ENCODE measurements at regions not wholly inside any gene's neighbourhood (a gene's known extent, or its start where the extent isn't known, plus 50 kb on each side); places are given as distances from the start of the nearest gene placed in this dataset.

- no peak for TF ChIP-seq CTCF (IDR thresholded peaks at IDR 0.05)
Measured at GRCh38 chr14:55813630-55814029, 233.6 kb downstream of the KTN1 start.

DNA sequence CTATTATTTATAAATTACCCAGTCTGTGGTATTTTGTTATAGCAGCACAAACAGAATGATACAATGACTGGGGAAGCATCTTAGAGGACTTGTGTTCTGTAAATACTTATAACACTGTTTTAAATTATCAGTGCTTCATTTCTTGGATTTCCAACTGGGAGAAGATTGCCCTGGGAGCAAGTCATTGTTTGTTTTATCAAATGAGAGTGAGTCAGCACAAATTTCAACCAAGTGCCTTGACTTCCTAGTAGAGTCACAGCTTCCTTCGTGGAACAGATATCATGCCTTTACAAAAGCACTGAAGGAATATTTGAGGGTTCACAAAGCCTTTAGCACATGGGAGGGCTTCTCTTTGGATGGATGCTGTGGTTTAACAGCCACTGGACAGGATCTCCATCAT, 234.1 kb downstream of the KTN1 start:
- TF ChIP-seq CTCF (IDR thresholded peaks at IDR 0.05): no peak

DNA sequence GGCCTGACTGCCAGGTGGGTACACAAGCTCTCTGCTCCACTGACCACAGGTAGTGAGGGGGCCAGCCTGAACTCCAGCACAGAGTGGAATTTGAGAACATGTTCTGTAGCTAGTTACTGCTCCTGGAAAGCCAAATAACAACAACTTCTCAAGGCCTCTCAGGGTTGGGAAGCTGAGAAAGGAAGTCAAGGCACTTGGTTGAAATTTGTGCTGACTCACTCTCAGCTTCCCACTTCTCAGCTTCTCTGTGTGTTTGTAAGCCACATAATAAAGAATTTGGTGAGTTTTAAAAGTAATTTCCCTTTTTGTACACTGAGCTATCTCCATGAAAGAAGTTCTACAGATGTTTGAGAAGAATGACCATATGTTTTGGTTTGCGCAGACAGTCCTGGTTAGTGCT, 234.9 kb downstream of the KTN1 start:
- no peak for TF ChIP-seq CTCF (IDR thresholded peaks at IDR 0.05)

DNA sequence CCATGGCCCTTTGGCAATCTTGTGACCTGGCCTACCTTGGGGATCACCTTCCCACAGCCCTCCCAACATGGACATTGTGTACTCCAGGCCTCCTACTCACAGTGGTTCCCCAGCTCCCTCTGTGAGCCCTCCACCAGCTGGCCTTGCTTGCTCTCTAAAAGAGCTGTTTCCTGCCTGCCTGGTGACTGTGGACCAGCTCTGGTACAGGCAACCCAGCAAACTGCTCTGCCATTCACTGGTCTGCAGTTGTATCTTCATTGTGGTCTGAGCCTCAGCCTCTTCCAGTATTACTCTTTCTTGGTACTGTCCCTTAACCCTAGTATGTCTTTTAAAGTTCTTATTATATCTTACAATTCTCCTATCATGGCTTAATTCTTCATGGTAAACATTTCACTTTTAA, 236.2 kb downstream of the KTN1 start:
- no peak for TF ChIP-seq CTCF (IDR thresholded peaks at IDR 0.05)

- no peak for TF ChIP-seq CTCF (IDR thresholded peaks at IDR 0.05)
Measured at GRCh38 chr14:55819610-55820304, 239.8 kb downstream of the KTN1 start.

- no peak for TF ChIP-seq CTCF (IDR thresholded peaks at IDR 0.05)
Measured at GRCh38 chr14:55822906-55823305, 242.9 kb downstream of the KTN1 start.

DNA sequence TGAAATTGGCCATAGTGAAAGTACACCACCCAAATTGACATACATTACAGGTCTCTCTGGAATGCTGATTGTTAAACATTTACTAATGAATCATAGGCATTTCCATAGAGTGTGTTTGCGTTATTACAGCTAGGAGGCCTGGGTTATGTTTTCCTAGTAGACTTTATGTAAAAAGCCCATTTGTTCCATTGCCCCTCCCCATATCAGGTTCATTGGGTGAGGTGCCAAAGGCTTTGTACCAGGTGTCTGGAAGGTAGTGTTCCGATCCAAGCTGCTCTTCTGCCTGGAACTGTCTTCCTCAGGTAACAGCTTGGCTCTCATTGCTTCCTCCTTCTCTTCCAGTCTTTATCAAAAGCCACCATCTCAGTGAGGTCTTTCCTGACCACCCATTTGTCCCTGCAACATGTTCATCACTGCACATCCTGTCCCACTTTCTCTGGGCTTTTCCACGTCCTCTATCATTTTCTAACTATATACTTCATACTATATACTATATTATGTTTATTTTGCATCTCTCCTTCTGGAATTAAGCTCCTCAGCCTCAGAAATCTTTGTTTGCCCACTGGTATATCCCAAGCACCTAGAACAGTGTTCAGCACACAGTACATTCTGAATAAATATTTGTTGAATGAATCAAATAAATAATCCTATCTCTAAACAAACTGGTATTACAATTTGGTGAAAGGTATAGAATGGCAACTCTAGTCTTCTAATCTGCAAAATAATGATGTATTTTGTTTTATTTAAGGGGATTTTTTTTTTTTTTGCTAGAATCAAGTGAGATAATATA, 252.3 kb downstream of the KTN1 start:
- no peak for TF ChIP-seq CTCF (IDR thresholded peaks at IDR 0.05)

All from LNCAP (cell line).